Bronchial epithelial cell (primary cell): ENCODE measurements at regions not wholly inside any gene's neighbourhood (a gene's known extent, or its start where the extent isn't known, plus 50 kb on each side); places are given as distances from the start of the nearest gene placed in this dataset.

ENCODE experiments used
- DNase-seq: peaks from one replicate; pipeline ENCODE4 v3.0.0-alpha.2; 2010; ENCODE audit warnings: low read depth
- FAIRE-seq: peaks from 2 replicates; lab custom pipeline; 2011; peaks lifted over from hg19 to GRCh38; lab: Jason Lieb, UNC
- H3K27me3 ChIP-seq: 2 replicates; pipeline ENCODE4 v1.5.1; 2011; ENCODE audit warnings: low read length; ENCODE audit not compliant: control insufficient read depth, insufficient read depth
- H3K36me3 ChIP-seq: 2 replicates; pipeline ENCODE4 v1.5.1; 2011; ENCODE audit warnings: low read length; ENCODE audit not compliant: control insufficient read depth, insufficient read depth
- H3K4me3 ChIP-seq: 2 replicates; pipeline ENCODE4 v1.5.1; 2011; ENCODE audit warnings: mild to moderate bottlenecking, low read depth, low read length, control low read depth
- TF ChIP-seq, protein P1 (sequence below): IDR thresholded peaks from 2 replicates; pipeline ENCODE4 v1.5.1; 2011; ENCODE audit warnings: mild to moderate bottlenecking, moderate library complexity, low read length, control low read depth, inconsistent platforms; ENCODE audit not compliant: insufficient read depth, severe bottlenecking

DNA sequence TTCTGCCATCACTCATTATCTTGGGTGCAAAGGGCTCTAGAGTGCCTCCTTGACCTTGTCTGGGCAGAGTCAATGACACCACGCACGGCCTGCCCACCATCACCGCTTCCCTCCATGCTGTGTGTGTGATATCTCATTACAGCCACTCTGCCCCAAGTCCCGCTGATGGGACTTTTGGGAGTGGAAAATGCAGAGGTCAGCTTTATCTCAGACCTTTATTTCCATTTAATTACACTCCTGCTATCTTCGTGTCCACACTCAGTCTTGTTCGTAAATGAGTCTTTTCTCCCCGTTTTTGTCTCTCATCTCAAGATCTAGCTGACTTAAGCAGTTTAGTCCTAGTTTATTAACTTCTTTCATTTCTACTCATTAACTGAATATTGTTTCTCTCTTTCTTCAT, 226.2 kb downstream of the ICE1 start:
- no peaks in the 10 kb centered on the region for H3K27me3 ChIP-seq
- no peaks in the 10 kb centered on the region for H3K36me3 ChIP-seq
- TF ChIP-seq, protein P1, sequence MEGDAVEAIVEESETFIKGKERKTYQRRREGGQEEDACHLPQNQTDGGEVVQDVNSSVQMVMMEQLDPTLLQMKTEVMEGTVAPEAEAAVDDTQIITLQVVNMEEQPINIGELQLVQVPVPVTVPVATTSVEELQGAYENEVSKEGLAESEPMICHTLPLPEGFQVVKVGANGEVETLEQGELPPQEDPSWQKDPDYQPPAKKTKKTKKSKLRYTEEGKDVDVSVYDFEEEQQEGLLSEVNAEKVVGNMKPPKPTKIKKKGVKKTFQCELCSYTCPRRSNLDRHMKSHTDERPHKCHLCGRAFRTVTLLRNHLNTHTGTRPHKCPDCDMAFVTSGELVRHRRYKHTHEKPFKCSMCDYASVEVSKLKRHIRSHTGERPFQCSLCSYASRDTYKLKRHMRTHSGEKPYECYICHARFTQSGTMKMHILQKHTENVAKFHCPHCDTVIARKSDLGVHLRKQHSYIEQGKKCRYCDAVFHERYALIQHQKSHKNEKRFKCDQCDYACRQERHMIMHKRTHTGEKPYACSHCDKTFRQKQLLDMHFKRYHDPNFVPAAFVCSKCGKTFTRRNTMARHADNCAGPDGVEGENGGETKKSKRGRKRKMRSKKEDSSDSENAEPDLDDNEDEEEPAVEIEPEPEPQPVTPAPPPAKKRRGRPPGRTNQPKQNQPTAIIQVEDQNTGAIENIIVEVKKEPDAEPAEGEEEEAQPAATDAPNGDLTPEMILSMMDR: no peak
- DNase-seq (no peak), FAIRE-seq (no peak)
- no peak overlapping the region for H3K4me3 ChIP-seq

GRCh38 chr5:5645891-5646290, 223.4 kb downstream of the ICE1 start:
- TF ChIP-seq, protein P1: no peak
- no peak for FAIRE-seq
- no peak overlapping the region for H3K4me3 ChIP-seq
- no peaks in the 10 kb centered on the region for H3K36me3 ChIP-seq
- no peak for DNase-seq
- H3K27me3 ChIP-seq: no peaks in the 10 kb centered on the region

DNA sequence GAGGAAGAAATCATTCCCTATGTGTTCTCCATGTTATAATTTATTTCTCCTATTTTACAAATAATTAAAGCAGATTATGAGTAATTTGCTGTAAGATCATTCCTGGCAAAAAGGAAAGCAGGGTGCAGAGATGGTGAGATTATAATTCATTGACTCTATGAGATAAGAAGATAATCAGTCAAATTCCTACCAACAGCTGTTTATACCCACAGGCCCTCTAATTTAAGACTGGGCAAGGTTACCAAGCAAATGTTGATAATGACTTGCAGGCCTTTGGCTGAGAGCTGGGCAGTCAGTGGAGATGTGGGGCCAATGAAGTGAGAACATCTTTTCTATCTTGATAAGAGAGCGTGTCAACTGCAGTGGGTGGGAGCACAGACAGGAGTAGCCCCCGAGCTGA, 222.7 kb downstream of the ICE1 start:
- no peaks in the 10 kb centered on the region for H3K36me3 ChIP-seq
- no peaks in the 10 kb centered on the region for H3K27me3 ChIP-seq
- DNase-seq: no peak
- TF ChIP-seq, protein P1: no peak
- no peak for FAIRE-seq
- H3K4me3 ChIP-seq: no peak overlapping the region

DNA sequence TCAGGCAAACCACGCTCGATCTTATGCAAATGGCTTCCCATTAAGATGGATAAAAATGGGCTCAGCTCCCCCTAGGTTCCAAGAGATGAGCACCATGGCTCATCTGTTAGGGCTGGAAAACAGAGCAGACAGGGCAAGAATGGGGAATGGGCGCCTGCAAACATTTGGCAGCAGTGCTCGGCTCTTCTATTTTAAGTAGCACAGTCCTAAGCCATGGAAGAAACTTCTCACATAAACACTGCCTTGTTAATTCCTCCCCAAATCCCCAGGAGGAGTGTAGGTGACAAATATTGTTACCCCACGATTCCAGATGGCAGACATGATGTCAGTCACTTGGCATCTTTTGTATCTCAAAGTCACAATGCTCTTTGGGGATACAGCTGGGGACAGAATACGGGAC, 221.8 kb downstream of the ICE1 start:
- FAIRE-seq: no peak
- TF ChIP-seq, protein P1: no peak
- H3K36me3 ChIP-seq: no peaks in the 10 kb centered on the region
- no peak for DNase-seq
- H3K27me3 ChIP-seq: no peaks in the 10 kb centered on the region
- no peak overlapping the region for H3K4me3 ChIP-seq

DNA sequence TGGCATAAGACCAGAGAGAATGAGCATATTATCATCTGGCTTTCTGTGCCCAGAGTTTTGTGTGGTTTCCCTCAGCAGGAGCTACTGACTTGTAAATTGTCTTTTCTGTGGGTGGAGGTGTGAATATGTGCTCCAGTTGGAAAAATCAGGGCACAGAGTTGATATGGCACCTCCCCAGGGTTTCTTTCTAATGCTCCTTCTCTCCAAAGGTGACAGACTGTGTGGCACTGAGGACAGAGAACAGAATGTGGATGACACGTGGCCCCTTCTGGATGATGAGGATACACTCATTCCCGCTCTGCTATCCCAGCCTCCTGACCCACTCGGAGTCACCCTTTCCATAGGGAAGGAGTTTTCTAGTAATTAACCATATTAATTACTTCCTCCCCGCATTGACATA, 221.0 kb downstream of the ICE1 start:
- H3K27me3 ChIP-seq: no peaks in the 10 kb centered on the region
- FAIRE-seq: no peak
- H3K4me3 ChIP-seq: no peak overlapping the region
- no peak for DNase-seq
- TF ChIP-seq, protein P1: no peak
- no peaks in the 10 kb centered on the region for H3K36me3 ChIP-seq

DNA sequence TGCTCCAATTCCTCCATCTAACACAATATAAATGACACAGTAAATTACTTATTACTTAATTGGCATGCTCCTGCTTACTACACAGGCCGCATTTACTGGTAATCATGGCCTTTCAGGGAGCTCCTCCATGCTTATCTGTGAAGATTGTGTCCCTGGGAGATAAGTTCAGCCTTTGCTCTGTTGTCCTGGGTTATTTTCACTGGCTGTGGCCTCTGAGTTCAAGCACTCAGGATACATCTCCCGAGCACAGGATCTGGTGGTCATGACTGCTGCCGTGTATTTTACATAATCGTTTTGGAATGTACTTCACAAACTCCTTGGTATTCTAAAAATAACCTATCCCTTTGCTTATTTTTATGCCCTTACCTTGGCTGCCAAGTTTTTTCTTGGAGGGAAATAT, 215.7 kb downstream of the ICE1 start:
- DNase-seq: peak; percentile 0
- Histone ChIP-seq H3K27me3 (no peaks in the 10 kb centered on the region), H3K36me3 (no peaks in the 10 kb centered on the region), H3K4me3 (no peak overlapping the region)
- no peak for FAIRE-seq
- TF ChIP-seq, protein P1: no peak
